ENCODE measurements at regions not wholly inside any gene's neighbourhood (a gene's known extent, or its start where the extent isn't known, plus 50 kb on each side); places are given as distances from the start of the nearest gene placed in this dataset.

DNA sequence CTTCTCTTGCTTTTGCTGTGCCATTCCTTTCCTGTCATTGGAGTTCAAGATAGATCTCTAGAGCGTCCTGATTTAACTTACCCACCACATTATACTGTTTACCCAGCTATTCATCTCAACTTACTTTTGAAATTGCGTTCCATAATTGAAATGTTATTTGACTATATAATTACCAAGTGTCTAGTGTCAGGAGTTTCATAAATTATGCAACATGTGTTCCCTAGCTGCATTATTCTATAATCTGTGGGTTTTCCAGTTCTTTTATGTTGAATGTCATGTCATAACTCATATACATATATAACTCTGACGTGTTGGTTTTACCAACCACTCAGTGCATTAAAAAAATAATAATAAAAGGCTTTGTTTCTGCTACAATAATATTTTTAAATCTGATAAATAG, 285.9 kb upstream of the ARSJ start:
- no peak for DNase-seq (ENCODE audit: low read depth)
- TF ChIP-seq, protein P1, sequence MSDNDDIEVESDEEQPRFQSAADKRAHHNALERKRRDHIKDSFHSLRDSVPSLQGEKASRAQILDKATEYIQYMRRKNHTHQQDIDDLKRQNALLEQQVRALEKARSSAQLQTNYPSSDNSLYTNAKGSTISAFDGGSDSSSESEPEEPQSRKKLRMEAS (IDR thresholded peaks at IDR 0.05; ENCODE audit: low read depth, low read length): no peak
- TF ChIP-seq, protein P2, sequence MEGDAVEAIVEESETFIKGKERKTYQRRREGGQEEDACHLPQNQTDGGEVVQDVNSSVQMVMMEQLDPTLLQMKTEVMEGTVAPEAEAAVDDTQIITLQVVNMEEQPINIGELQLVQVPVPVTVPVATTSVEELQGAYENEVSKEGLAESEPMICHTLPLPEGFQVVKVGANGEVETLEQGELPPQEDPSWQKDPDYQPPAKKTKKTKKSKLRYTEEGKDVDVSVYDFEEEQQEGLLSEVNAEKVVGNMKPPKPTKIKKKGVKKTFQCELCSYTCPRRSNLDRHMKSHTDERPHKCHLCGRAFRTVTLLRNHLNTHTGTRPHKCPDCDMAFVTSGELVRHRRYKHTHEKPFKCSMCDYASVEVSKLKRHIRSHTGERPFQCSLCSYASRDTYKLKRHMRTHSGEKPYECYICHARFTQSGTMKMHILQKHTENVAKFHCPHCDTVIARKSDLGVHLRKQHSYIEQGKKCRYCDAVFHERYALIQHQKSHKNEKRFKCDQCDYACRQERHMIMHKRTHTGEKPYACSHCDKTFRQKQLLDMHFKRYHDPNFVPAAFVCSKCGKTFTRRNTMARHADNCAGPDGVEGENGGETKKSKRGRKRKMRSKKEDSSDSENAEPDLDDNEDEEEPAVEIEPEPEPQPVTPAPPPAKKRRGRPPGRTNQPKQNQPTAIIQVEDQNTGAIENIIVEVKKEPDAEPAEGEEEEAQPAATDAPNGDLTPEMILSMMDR (IDR thresholded peaks at IDR 0.05; ENCODE audit: low read depth, low read length): no peak
- H3K4me3 ChIP-seq (ENCODE audit: low read depth, low read length): no peak overlapping the region

DNA sequence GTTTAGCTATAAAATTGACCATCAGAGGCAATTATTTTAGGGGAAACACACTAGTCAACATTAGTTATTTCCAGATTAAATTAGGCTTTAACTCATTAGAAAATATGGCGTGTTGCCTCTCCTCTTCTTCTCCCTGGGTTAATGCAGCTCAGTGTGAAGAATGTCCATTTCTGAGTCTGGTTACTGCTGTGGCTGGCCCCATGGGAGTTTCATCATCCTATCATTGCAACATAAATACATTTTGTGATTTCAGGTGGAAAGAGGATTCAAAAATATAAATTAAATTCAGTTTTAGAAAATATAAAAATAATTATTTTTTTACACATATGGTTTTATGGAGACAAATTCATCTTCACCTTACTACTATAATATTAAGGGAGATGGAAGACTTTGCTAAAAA, 288.5 kb upstream of the ARSJ start:
- TF ChIP-seq, protein P1 (IDR thresholded peaks at IDR 0.05; ENCODE audit: low read depth, low read length): no peak
- no peak for TF ChIP-seq POLR2A (IDR thresholded peaks at IDR 0.05; ENCODE audit: extremely low read depth, insufficient read length)
- TF ChIP-seq, protein P2 (IDR thresholded peaks at IDR 0.05; ENCODE audit: low read depth, low read length): no peak
- no peak for TF ChIP-seq MYC (IDR thresholded peaks at IDR 0.05; ENCODE audit: low read depth, low read length)
- DNase-seq (ENCODE audit: low read depth): peak; percentile 26
- no peak overlapping the region for H3K4me3 ChIP-seq (ENCODE audit: low read depth, low read length)

DNA sequence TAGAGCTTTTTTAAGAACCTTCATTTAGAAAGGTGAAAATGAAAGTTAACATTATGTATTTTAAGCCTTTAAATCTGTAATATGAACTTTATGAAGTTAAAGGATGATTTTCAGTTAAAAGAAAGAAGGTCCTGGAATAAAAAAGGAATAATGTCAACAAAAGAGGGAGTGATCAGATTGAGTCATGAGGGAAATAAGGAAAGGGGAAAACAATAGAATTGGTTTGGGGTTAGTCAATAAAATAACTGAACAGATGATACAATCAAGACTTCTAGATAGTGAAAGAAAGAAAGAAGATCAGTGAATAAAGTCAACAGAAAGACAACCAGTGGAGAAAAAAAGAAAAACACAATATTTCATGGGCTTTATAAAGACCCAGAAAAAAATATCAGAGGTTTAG, 291.6 kb upstream of the ARSJ start:
- TF ChIP-seq POLR2A (IDR thresholded peaks at IDR 0.05; ENCODE audit: extremely low read depth, insufficient read length): no peak
- TF ChIP-seq, protein P2 (IDR thresholded peaks at IDR 0.05; ENCODE audit: low read depth, low read length): no peak
- H3K4me3 ChIP-seq (ENCODE audit: low read depth, low read length): no peak overlapping the region
- no peak for DNase-seq (ENCODE audit: low read depth)

DNA sequence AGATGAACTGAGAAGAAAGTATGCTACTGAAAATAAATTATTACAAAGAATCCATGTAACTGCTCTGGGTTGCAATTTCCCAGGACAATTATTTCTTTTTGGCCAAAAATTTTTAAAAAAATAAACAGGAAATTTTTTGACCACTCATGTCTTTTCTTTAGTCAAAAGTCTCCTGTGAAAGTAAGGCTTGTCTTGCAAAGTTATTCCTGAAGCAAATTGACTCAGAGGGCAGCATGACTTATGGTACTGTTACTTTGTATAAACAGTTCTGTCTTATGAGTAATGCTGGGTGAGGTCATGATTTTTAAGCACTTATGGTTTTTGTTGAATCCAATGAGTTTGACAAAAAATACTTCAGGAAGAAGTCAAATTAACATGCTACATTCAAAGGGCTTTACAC, 292.8 kb upstream of the ARSJ start:
- no peak overlapping the region for H3K4me3 ChIP-seq (ENCODE audit: low read depth, low read length)
- DNase-seq (ENCODE audit: low read depth): peak; percentile 31
- TF ChIP-seq POLR2A (IDR thresholded peaks at IDR 0.05; ENCODE audit: extremely low read depth, insufficient read length) (no peak), MYC (IDR thresholded peaks at IDR 0.05; ENCODE audit: low read depth, low read length) (no peak)
- TF ChIP-seq, protein P2 (IDR thresholded peaks at IDR 0.05; ENCODE audit: low read depth, low read length): no peak
- TF ChIP-seq, protein P1 (IDR thresholded peaks at IDR 0.05; ENCODE audit: low read depth, low read length): no peak

DNA sequence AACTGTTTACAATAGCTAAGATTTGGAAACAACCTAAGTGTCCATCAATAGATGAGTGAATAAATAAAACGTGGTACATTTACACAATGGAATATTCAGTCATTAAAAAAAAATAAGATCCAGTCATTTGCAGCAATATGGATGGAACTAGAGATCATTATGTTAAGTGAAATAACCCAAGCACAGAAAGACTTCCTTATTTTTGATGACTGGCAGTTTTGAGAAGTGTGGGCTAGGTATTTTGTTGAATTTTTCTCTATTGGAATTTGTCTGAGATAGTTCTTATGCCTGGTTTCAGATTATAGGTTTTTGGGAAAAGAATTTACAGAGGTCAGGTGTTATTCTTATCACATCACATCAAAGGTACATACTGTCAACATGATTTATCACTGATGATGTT, 293.8 kb upstream of the ARSJ start:
- DNase-seq (ENCODE audit: low read depth): peak; percentile 26
- no peak overlapping the region for H3K4me3 ChIP-seq (ENCODE audit: low read depth, low read length)
- TF ChIP-seq MYC (IDR thresholded peaks at IDR 0.05; ENCODE audit: low read depth, low read length) (no peak), POLR2A (IDR thresholded peaks at IDR 0.05; ENCODE audit: extremely low read depth, insufficient read length) (no peak)
- TF ChIP-seq, protein P2 (IDR thresholded peaks at IDR 0.05; ENCODE audit: low read depth, low read length): no peak
- TF ChIP-seq, protein P1 (IDR thresholded peaks at IDR 0.05; ENCODE audit: low read depth, low read length): no peak

DNA sequence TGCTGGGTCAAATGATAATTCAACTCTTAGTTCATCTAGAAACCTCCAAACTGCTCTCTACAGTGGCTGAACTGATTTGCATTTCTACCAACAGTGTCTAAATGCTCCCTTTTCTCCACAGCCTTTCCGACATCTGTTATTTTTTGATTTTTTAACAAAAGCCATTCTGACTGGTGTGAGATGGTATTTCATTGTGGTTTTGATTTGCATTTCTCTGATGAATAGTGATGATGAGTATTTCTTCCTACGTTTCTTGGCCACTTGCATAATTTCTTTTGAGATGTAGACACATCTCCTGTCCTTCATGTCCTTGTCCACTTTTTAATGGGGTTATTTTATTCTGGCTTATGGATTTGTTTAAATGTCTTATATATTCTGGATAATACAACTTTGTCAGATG, 298.2 kb upstream of the ARSJ start:
- TF ChIP-seq POLR2A (IDR thresholded peaks at IDR 0.05; ENCODE audit: extremely low read depth, insufficient read length) (no peak), MYC (IDR thresholded peaks at IDR 0.05; ENCODE audit: low read depth, low read length) (no peak)
- TF ChIP-seq, protein P1 (IDR thresholded peaks at IDR 0.05; ENCODE audit: low read depth, low read length): no peak
- TF ChIP-seq, protein P2 (IDR thresholded peaks at IDR 0.05; ENCODE audit: low read depth, low read length): no peak
- no peak overlapping the region for H3K4me3 ChIP-seq (ENCODE audit: low read depth, low read length)
- DNase-seq (ENCODE audit: low read depth): no peak
